Heart right ventricle (tissue), 16 donors: ENCODE measurements at regions not wholly inside any gene's neighbourhood (a gene's known extent, or its start where the extent isn't known, plus 50 kb on each side); places are given as distances from the start of the nearest gene placed in this dataset.

ENCODE experiments used
- ATAC-seq, 8 donors: fragments of 200-7000 bp; cut with Tn5 transposase; one replicate each; pipeline ENCODE4 v1.9.1; 2020; ENCODE audit warnings: mild to moderate bottlenecking in 8 of 8, moderate library complexity in 8 of 8, moderate number of reproducible peaks in 1 of 8
- DNase-seq, 2 donors: peaks; one replicate each; pipeline ENCODE4 v3.0.0-alpha.2; 2020
- H3K27ac ChIP-seq, 10 donors: fragments of 200-600 bp; sonication (generic) in 2 of 10; one replicate each; pipeline versions ENCODE4 v1.5.0 to v1.8.0; 2020 to 2022; ENCODE audit warnings: mild to moderate bottlenecking in 3 of 10
- H3K27me3 ChIP-seq, 7 donors: fragments of 200-600 bp; one replicate each; pipeline ENCODE4 v1.8.0; 2021 to 2022; ENCODE audit warnings: mild to moderate bottlenecking in 2 of 7
- H3K36me3 ChIP-seq, 9 donors: fragments of 200-600 bp; sonication (generic) in 1 of 9; one replicate each; pipeline versions ENCODE4 v1.5.0 to v1.8.0; 2020 to 2022; ENCODE audit warnings: mild to moderate bottlenecking in 2 of 9
- H3K4me1 ChIP-seq, 9 donors: fragments of 200-600 bp; sonication (generic) in 1 of 9; one replicate each; pipeline versions ENCODE4 v1.5.0 to v1.8.0; 2020 to 2022; ENCODE audit warnings: mild to moderate bottlenecking in 4 of 9
- H3K4me3 ChIP-seq, 10 donors: fragments of 200-600 bp; sonication (generic) in 2 of 10; one replicate each; pipeline versions ENCODE4 v1.5.0 to v1.8.0; 2020 to 2022; ENCODE audit warnings: mild to moderate bottlenecking in 7 of 10, moderate library complexity in 2 of 10
- H3K9me3 ChIP-seq, 11 donors: fragments of 200-600 bp in 10 of 11; sonication (generic) in 2 of 11; one replicate each; pipeline versions ENCODE4 v1.5.0 to v1.8.0; 2013 to 2022; ENCODE audit warnings: mild to moderate bottlenecking in 2 of 11, control low read depth in 1 of 11, moderate library complexity in 1 of 11
- WGBS, 2 donors: extraction: QIAGEN DNeasy Blood & Tissue Kit; methylation state at CpG; one replicate each; pipeline ENCODE4 v1.1.7; 2013; ENCODE audit warnings: inconsistent platforms in 1 of 2; 5-methylcytosine and 5-hydroxymethylcytosine counted together
- intact Hi-C, 10 donors: fragments of 100-400 bp; cut with DNase I; formaldehyde crosslinking; loops; one replicate each; pipeline versions ENCODE4 v1.11.1 to v1.14.2; 2022
- TF ChIP-seq, protein P1 (sequence below), 9 donors: fragments of 200-600 bp; sonication (generic) in 2 of 9; IDR thresholded peaks; one replicate each; pipeline versions ENCODE4 v1.5.0 to v1.8.0; 2021 to 2022; ENCODE audit warnings: antibody characterized with exemption in 9 of 9, mild to moderate bottlenecking in 5 of 9, moderate library complexity in 1 of 9
- donor health status: Arrhythmogenic right ventricular cardiomyopathy.
- donor health status: ischemic (EF 13 %, LVEDD 7.1; RV severe dilation, severe dysfunction).
- donor health status: healthy with polysubstance abuse.
- donor health status: DM: no; HTN: yes; CAD: no.
- donor health status: DM: no; HTN: no; CAD: no.
- donor health status: ischemic (EF 25% LVEDD 6.9; RV normal size, moderate dysfunction).
- donor health status: ischemic (EF 25% LVEDD 5.7; RV mildly dilated, moderate dysfunction).
- donor health status: healthy.
- donor health status: DM: yes; HTN: yes; CAD: no.
- donor health status: Ischemic cardiomyopathy.
- donor health status: ischemic (EF 35%, LVEDD 5.7; RV mildly dilated, moderate dysfunction).
- donor health status: nonischemic (EF 11% LVEDD 7.7; RV severe dilation, severe dysfunction).
- donor health status: DM: yes; HTN: yes; CAD: no.
- donor health status: PGD.
- donor health status: ischemic (EF 29% LVEDD 5.4; RV normal size, mild dysfunction).
- donor health status: nonischemic (EF 23%, LVEDD 6.1; RV moderate dilation, normal function).

DNA sequence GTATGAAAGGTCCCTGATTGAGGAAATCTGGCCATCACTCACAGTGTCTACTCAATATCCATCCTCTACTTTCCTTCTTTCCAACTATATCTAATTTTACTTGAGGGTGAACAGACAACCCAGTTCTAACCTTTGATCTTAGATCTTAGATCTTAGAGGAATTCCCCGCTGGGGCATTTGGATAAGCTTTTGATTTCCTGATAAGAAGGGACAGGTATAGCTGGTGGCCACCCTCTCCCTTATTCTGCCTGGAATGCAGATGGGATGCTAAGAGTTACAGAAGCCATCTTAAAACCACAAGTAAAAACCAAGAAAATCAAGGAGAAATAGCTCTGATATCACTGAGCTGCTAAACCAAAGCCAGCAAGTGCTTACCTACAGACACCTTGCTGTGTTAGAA lies 77.2 kb upstream of the ACSL3 start:
- Histone ChIP-seq H3K9me3 (no peaks in the 10 kb centered on the region), H3K36me3 (no peaks in the 10 kb centered on the region), H3K4me1 (peaks cover 0 to 9% (median under 1%) of the 10 kb centered on the region in 9 donors), H3K27me3 (no peaks in the 10 kb centered on the region), H3K27ac (no peak overlapping the region), H3K4me3 (no peak overlapping the region)
- TF ChIP-seq, protein P1, sequence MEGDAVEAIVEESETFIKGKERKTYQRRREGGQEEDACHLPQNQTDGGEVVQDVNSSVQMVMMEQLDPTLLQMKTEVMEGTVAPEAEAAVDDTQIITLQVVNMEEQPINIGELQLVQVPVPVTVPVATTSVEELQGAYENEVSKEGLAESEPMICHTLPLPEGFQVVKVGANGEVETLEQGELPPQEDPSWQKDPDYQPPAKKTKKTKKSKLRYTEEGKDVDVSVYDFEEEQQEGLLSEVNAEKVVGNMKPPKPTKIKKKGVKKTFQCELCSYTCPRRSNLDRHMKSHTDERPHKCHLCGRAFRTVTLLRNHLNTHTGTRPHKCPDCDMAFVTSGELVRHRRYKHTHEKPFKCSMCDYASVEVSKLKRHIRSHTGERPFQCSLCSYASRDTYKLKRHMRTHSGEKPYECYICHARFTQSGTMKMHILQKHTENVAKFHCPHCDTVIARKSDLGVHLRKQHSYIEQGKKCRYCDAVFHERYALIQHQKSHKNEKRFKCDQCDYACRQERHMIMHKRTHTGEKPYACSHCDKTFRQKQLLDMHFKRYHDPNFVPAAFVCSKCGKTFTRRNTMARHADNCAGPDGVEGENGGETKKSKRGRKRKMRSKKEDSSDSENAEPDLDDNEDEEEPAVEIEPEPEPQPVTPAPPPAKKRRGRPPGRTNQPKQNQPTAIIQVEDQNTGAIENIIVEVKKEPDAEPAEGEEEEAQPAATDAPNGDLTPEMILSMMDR (IDR thresholded peaks at IDR 0.05) = no peak
- DNase-seq (no peak), ATAC-seq (no peak)
- intact Hi-C loops = no loop called here
- WGBS, 2 donors = 94 to 100% methylated on average over 1 of the region's 1 CpG

DNA sequence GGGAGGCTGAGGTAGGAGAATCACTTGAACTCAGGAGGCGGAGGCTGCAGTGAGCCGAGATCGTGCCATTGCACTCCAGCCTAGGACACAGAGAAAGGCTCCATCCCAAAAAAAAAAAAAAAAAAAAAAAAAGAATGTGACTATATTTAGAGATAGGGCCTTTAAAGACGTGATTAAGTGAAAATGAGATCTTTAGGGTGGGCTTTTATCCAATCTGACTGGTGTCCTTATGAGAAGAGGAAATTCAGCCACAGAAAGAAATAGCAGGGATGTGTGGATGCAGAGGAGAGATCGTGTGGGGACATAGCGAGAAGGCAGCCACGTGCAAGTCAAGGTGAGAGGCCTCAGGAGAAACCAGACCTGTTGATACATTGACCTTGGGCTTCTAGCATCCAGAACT lies 69.9 kb upstream of the ACSL3 start:
- no peak for ATAC-seq
- Histone ChIP-seq H3K27ac (peak overlapping the region in 9 of 10 donors; percentile 43 to 90 (median 76)), H3K36me3 (no peaks in the 10 kb centered on the region), H3K4me1 (peaks cover 0 to 58% (median 47%) of the 10 kb centered on the region in 9 donors), H3K4me3 (no peak overlapping the region), H3K27me3 (no peaks in the 10 kb centered on the region), H3K9me3 (no peaks in the 10 kb centered on the region)
- intact Hi-C loops = loop anchor here in 4 of 10 donors (5.0 to 10.0 kb wide), 5 partner anchors 71 to 114 kb away; partner anchors contain the start of gene ACSL3 (in 1 of the 4)
- TF ChIP-seq, protein P1 (IDR thresholded peaks at IDR 0.05) = no peak
- DNase-seq = no peak
- 83 to 84% methylated on average over 7 of the region's 7 CpGs for WGBS, 2 donors

DNA sequence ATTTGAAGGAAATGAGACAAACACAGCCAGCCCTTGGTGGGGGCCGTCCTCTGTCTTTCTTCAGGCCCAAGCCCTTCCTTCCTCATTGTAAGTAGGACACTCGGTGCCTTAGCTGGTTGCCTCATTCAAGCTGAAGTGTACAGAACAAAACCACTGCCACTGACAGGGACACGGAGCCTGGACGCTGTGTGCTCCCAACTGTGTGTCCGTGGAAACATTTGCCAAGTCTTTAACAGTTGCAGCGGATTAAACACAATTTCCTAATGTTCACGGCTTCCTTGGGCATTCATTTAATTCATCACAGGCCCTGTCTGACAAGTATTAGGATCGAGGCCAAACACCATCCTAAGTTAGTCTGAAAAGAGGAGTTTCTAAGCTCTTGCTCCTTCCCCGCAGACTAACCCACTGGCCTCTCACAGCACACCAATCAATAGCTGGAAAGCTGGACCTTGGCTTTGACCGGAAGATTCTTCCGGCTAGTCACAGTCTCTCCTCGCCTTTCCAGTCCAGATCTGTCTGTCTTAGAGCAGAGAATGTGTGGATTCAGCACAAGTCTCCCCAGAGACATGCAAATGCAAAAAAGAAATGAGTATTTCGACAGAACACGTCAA lies 68.7 kb upstream of the ACSL3 start:
- ATAC-seq (peak; percentile 78 to 96 (median 88)), DNase-seq (peak; percentile 37 to 62)
- Histone ChIP-seq H3K4me1 (peaks cover 4 to 69% (median 55%) of the 10 kb centered on the region in 9 donors), H3K36me3 (no peaks in the 10 kb centered on the region), H3K27me3 (no peaks in the 10 kb centered on the region), H3K4me3 (peak overlapping the region in 1 of 10 donors; percentile 11), H3K27ac (peak overlapping the region; percentile 68 to 90 (median 78)), H3K9me3 (no peaks in the 10 kb centered on the region)
- WGBS, 2 donors = 33 to 50% methylated on average over 14 of the region's 14 CpGs
- intact Hi-C loops = loop anchor here in 4 of 10 donors (5.0 to 10.0 kb wide), 5 partner anchors 70 to 113 kb away; partner anchors contain the start of gene ACSL3 (in 1 of the 4)
- TF ChIP-seq, protein P1 (IDR thresholded peaks at IDR 0.05) = no peak

DNA sequence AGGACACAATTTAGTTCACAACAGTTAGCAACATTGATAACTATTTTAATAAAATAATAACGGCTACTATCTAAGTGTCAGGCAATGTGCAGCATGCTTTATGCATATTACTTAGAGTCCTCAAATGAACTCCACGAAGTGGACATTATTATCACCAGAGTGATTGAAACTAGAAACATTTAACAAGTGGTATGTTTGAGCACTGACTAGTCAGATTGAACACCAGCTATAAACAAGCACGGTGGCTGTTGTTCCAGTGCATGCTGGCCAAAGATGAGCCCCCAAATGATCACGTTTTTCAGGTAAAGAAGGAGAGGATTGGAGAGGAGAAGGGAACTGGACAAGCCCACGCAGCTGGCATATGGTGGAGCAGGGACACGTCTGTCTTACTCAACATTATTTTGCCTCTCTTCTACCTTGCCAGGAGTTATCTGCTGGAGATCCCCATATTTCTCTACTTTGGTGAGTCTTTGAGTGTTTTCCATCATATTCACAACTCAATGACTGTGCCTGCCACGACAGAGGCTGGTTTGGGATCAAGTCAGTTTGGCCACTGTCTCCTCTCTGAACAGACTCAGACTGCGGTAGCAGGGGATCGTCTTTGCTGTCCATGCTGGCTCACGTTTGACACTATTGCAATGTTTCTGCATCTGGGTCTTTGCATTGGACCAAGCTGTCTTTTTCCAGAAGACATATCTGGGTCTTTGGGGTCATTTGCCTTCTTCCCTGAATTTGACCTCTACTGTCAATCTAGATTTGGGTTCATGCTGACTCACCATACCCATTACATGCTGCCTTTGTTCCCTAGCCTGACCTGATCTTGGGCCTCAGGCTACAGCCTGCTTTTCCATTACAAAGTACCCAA lies 66.0 kb upstream of the ACSL3 start:
- WGBS, 2 donors = 70 to 78% methylated on average over 10 of the region's 10 CpGs
- DNase-seq (no peak), ATAC-seq (peak in 1 of 8 donors; percentile 11)
- Histone ChIP-seq H3K4me1 (peaks cover 6 to 71% (median 53%) of the 10 kb centered on the region in 9 donors), H3K4me3 (no peak overlapping the region), H3K36me3 (no peaks in the 10 kb centered on the region), H3K9me3 (no peaks in the 10 kb centered on the region), H3K27me3 (no peaks in the 10 kb centered on the region), H3K27ac (no peak overlapping the region)
- intact Hi-C loops = loop anchor here in 9 of 10 donors (5.0 to 10.0 kb wide), 6 partner anchors 67 to 110 kb away; partner anchors contain the start of gene ACSL3 (in 6 of the 9)
- TF ChIP-seq, protein P1 (IDR thresholded peaks at IDR 0.05) = no peak
